ENCODE measurements at regions not wholly inside any gene's neighbourhood (a gene's known extent, or its start where the extent isn't known, plus 50 kb on each side); places are given as distances from the start of the nearest gene placed in this dataset.
A peak's percentile ranks its signal among the peaks of the same experiment; 100 is the strongest.
"Not testable (repeated sequence)": the region's sequence is repeated elsewhere in the genome, so short reads cannot be mapped to it uniquely, and the experiment has no call there.

- Mint-ChIP-seq H3K27me3 (peaks cover 9% of the 10 kb centered on the region), H3K9me3 (no peaks in the 10 kb centered on the region), H3K4me3 (no peak overlapping the region), H3K36me3 (ENCODE audit: low read depth) (no peaks in the 10 kb centered on the region), H3K4me1 (no peaks in the 10 kb centered on the region), H3K27ac (no peak overlapping the region)
- ChIA-PET POLR2A (no interaction called here), CTCF (interaction anchor here (1.0 to 1.5 kb wide), 2 partner anchors 13 to 25 kb away, joined by 3 to 7 read pairs; no protein-coding TSS in a partner anchor)
- DNase-seq = no peak
Measured at GRCh38 chr7:149637911-149638565, 135.3 kb downstream of the ZNF467 start.

- CTCF ChIA-PET = no interaction called here
- no peaks in the 10 kb centered on the region for H3K4me1 Mint-ChIP-seq
- DNase-seq = no peak
- H3K27me3 Mint-ChIP-seq = peaks cover 9% of the 10 kb centered on the region
- POLR2A ChIA-PET = no interaction called here
- H3K4me3 Mint-ChIP-seq = no peak overlapping the region
- H3K36me3 Mint-ChIP-seq (ENCODE audit: low read depth) = no peaks in the 10 kb centered on the region
- no peaks in the 10 kb centered on the region for H3K9me3 Mint-ChIP-seq
- no peak overlapping the region for H3K27ac Mint-ChIP-seq
Measured at GRCh38 chr7:149635561-149636329, 137.6 kb downstream of the ZNF467 start.

- Mint-ChIP-seq H3K9me3 (no peaks in the 10 kb centered on the region), H3K27me3 (peaks cover 9% of the 10 kb centered on the region), H3K36me3 (ENCODE audit: low read depth) (no peaks in the 10 kb centered on the region), H3K4me3 (no peak overlapping the region), H3K4me1 (no peaks in the 10 kb centered on the region), H3K27ac (no peak overlapping the region)
- POLR2A ChIA-PET = no interaction called here
- no peak for DNase-seq
- CTCF ChIA-PET = no interaction called here
Measured at GRCh38 chr7:149633976-149634945, 136.7 kb upstream of the ZNF746 start.

- CTCF ChIA-PET; H3K9me3 Mint-ChIP-seq; H3K4me1 Mint-ChIP-seq; H3K4me3 Mint-ChIP-seq; H3K36me3 Mint-ChIP-seq (ENCODE audit: low read depth); POLR2A ChIA-PET; H3K27ac Mint-ChIP-seq; DNase-seq: not testable (repeated sequence)
- H3K27me3 Mint-ChIP-seq = peaks cover 24% of the 10 kb centered on the region
Measured at GRCh38 chr7:149628361-149629149, 130.9 kb upstream of the ZNF746 start.

- POLR2A ChIA-PET = no interaction called here
- H3K4me3 Mint-ChIP-seq = no peak overlapping the region
- H3K36me3 Mint-ChIP-seq (ENCODE audit: low read depth) = no peaks in the 10 kb centered on the region
- DNase-seq = no peak
- peaks cover 13% of the 10 kb centered on the region for H3K4me1 Mint-ChIP-seq
- H3K27ac Mint-ChIP-seq = no peak overlapping the region
- CTCF ChIA-PET = interaction anchor here (1.5 kb wide), 1 partner anchor 205 kb away, joined by 4 read pairs; no protein-coding TSS in a partner anchor
- peaks cover 24% of the 10 kb centered on the region for H3K27me3 Mint-ChIP-seq
- no peaks in the 10 kb centered on the region for H3K9me3 Mint-ChIP-seq
Measured at GRCh38 chr7:149627911-149628310, 130.3 kb upstream of the ZNF746 start.

- H3K9me3 Mint-ChIP-seq = no peaks in the 10 kb centered on the region
- H3K27ac Mint-ChIP-seq = no peak overlapping the region
- no peaks in the 10 kb centered on the region for H3K36me3 Mint-ChIP-seq (ENCODE audit: low read depth)
- H3K4me3 Mint-ChIP-seq = no peak overlapping the region
- CTCF ChIA-PET = interaction anchor here (1.5 to 3.5 kb wide), 2 partner anchors 27 to 204 kb away, joined by 4 to 16 read pairs; no protein-coding TSS in a partner anchor
- peaks cover 24% of the 10 kb centered on the region for H3K27me3 Mint-ChIP-seq
- DNase-seq = no peak
- H3K4me1 Mint-ChIP-seq = peaks cover 23% of the 10 kb centered on the region
- POLR2A ChIA-PET = no interaction called here
Measured at GRCh38 chr7:149626972-149627371, 129.4 kb upstream of the ZNF746 start.

- ChIA-PET CTCF (interaction anchor here (0.6 to 3.5 kb wide), 13 partner anchors 12 to 1167 kb away, joined by 3 to 16 read pairs (median 4); partner anchors contain the start of genes ZNF398 and ZNF777), POLR2A (no interaction called here)
- Mint-ChIP-seq H3K4me1 (peaks cover 33% of the 10 kb centered on the region), H3K9me3 (no peaks in the 10 kb centered on the region), H3K27me3 (peaks cover 24% of the 10 kb centered on the region), H3K27ac (no peak overlapping the region), H3K36me3 (ENCODE audit: low read depth) (peaks cover 9% of the 10 kb centered on the region), H3K4me3 (no peak overlapping the region)
- DNase-seq = no peak
Measured at GRCh38 chr7:149625947-149626392, 128.4 kb upstream of the ZNF746 start.

GRCh38 chr7:149625340-149625946, 127.8 kb upstream of the ZNF746 start:
- H3K4me1 Mint-ChIP-seq = peaks cover 37% of the 10 kb centered on the region
- H3K27ac Mint-ChIP-seq = no peak overlapping the region
- POLR2A ChIA-PET = interaction anchor here (1.0 to 1.3 kb wide), 8 partner anchors 27 to 430 kb away, joined by 3 to 5 read pairs (median 4); partner anchors contain the start of genes ZNF282 and ZNF777
- H3K36me3 Mint-ChIP-seq (ENCODE audit: low read depth) = peaks cover 15% of the 10 kb centered on the region
- no peaks in the 10 kb centered on the region for H3K9me3 Mint-ChIP-seq
- peak; percentile 64 for DNase-seq
- CTCF ChIA-PET = interaction anchor here (0.6 to 3.5 kb wide), 23 partner anchors 13 to 1168 kb away, joined by 3 to 16 read pairs (median 4); partner anchors contain the start of genes ZNF282, ZNF398, ZNF777 and ZNF783
- peak overlapping the region; percentile 95 for H3K4me3 Mint-ChIP-seq
- H3K27me3 Mint-ChIP-seq = peaks cover 24% of the 10 kb centered on the region

- no peaks in the 10 kb centered on the region for H3K9me3 Mint-ChIP-seq
- ChIA-PET POLR2A (interaction anchor here (1.0 to 1.7 kb wide), 10 partner anchors 19 to 429 kb away, joined by 3 to 6 read pairs (median 4); partner anchors contain the start of genes ZNF282 and ZNF777), CTCF (interaction anchor here (0.6 to 3.5 kb wide), 23 partner anchors 9 to 429 kb away, joined by 3 to 16 read pairs (median 4); partner anchors contain the start of genes ZNF282, ZNF777 and ZNF783)
- peaks cover 24% of the 10 kb centered on the region for H3K27me3 Mint-ChIP-seq
- DNase-seq = peak; percentile 94
- H3K36me3 Mint-ChIP-seq (ENCODE audit: low read depth) = peaks cover 22% of the 10 kb centered on the region
- peak overlapping the region; percentile 72 for H3K27ac Mint-ChIP-seq
- H3K4me3 Mint-ChIP-seq = peak overlapping the region; percentile 95
- peaks cover 41% of the 10 kb centered on the region for H3K4me1 Mint-ChIP-seq
Measured at GRCh38 chr7:149624419-149625339, 127.1 kb upstream of the ZNF746 start.

GRCh38 chr7:149624006-149624405, 126.4 kb upstream of the ZNF746 start:
- DNase-seq = peak; percentile 52
- H3K4me3 Mint-ChIP-seq = peak overlapping the region; percentile 95
- peaks cover 29% of the 10 kb centered on the region for H3K36me3 Mint-ChIP-seq (ENCODE audit: low read depth)
- ChIA-PET CTCF (interaction anchor here (0.6 to 3.5 kb wide), 19 partner anchors 9 to 429 kb away, joined by 3 to 16 read pairs (median 3); partner anchors contain the start of genes ZNF282, ZNF777 and ZNF783), POLR2A (interaction anchor here (1.0 to 1.7 kb wide), 7 partner anchors 19 to 429 kb away, joined by 3 to 6 read pairs (median 4); partner anchors contain the start of gene ZNF282)
- H3K4me1 Mint-ChIP-seq = peaks cover 41% of the 10 kb centered on the region
- H3K27ac Mint-ChIP-seq = peak overlapping the region; percentile 74
- peaks cover 24% of the 10 kb centered on the region for H3K27me3 Mint-ChIP-seq
- no peaks in the 10 kb centered on the region for H3K9me3 Mint-ChIP-seq

Measured in activated CD4-positive, alpha-beta memory T cell treated with anti-CD3 and anti-CD28 coated beads, Interleukin-2, amount 10 ng/mL, durations not matched to agents 7 days and 5 days (primary cell).